Adrenal gland (tissue), 9 donors: ENCODE measurements at regions not wholly inside any gene's neighbourhood (a gene's known extent, or its start where the extent isn't known, plus 50 kb on each side); places are given as distances from the start of the nearest gene placed in this dataset.

ENCODE experiments used
- DNase-seq, 7 donors: peaks; one replicate each; pipeline ENCODE4 v3.0.0-alpha.2; 2019 to 2020
- H3K27ac ChIP-seq, 5 donors: fragments of 200-600 bp; sonication (generic) in 4 of 5; 1 replicate in 3 of 5; 2 replicates in 2 of 5; pipeline versions ENCODE4 v1.5.1 to v1.8.0; 2016 to 2020; ENCODE audit warnings: mild to moderate bottlenecking in 1 of 5
- H3K27me3 ChIP-seq: fragments of 200-600 bp; 2 replicates; pipeline ENCODE4 v1.8.0; 2021
- H3K36me3 ChIP-seq, 2 donors: fragments of 200-600 bp; replicated peaks in 1 of 2; 1 replicate in 1 of 2; 2 replicates in 1 of 2; pipeline versions ENCODE4 v1.5.1 to v1.8.0; 2018 to 2022
- H3K4me1 ChIP-seq, 2 donors: fragments of 200-600 bp; replicated peaks in 1 of 2; 1 replicate in 1 of 2; 2 replicates in 1 of 2; pipeline versions ENCODE4 v1.5.1 to v1.8.0; 2018 to 2021
- H3K4me3 ChIP-seq, 4 donors: fragments of 200-600 bp; sonication (generic) in 3 of 4; one replicate each; pipeline ENCODE4 v1.5.1; 2016 to 2018
- H3K9me3 ChIP-seq, 3 donors: fragments of 200-600 bp; sonication (generic) in 1 of 3; replicated peaks in 1 of 3; 1 replicate in 2 of 3; 2 replicates in 1 of 3; pipeline versions ENCODE4 v1.5.1 to v1.8.0; 2016 to 2021
- POLR2A ChIP-seq, 2 donors: fragments of 450-650 bp; IDR thresholded peaks; one replicate each; pipeline ENCODE4 v1.6.1; 2017; ENCODE audit warnings: antibody characterized with exemption in 2 of 2, mild to moderate bottlenecking in 2 of 2, moderate library complexity in 1 of 2
- WGBS, 4 donors: extraction: QIAGEN DNeasy Blood & Tissue Kit in 2 of 4; methylation state at CpG; one replicate each; pipeline versions ENCODE4 v1.1.5 to v1.1.7; 2013 to 2017; 5-methylcytosine and 5-hydroxymethylcytosine counted together
- intact Hi-C, 2 donors: fragments of 100-400 bp; cut with DNase I; formaldehyde crosslinking; loops; one replicate each; pipeline versions ENCODE4 v1.14.1 to v1.15.0; 2022 to 2023
- TF ChIP-seq, protein P1 (sequence below), 6 experiments: fragments of 450-650 bp in 4 of 6; fragments of 200-600 bp in 2 of 6; sonication (generic) in 1 of 6; IDR thresholded peaks; 1 replicate in 5 of 6; 2 replicates in 1 of 6; pipeline versions ENCODE4 v1.5.1 to v1.8.0; 2016 to 2021; ENCODE audit warnings: antibody characterized with exemption in 6 of 6, mild to moderate bottlenecking in 2 of 6, moderate library complexity in 1 of 6
- donor health status: healthy with polysubstance abuse.
- donor health status: Bipolar disorder and iron deficiency.
- donor health status: DM: yes; HTN: yes; CAD: no.
- donor health status: DM: no; HTN: no; CAD: no.
- donor health status: DM: no; HTN: no; CAD: no.

DNA sequence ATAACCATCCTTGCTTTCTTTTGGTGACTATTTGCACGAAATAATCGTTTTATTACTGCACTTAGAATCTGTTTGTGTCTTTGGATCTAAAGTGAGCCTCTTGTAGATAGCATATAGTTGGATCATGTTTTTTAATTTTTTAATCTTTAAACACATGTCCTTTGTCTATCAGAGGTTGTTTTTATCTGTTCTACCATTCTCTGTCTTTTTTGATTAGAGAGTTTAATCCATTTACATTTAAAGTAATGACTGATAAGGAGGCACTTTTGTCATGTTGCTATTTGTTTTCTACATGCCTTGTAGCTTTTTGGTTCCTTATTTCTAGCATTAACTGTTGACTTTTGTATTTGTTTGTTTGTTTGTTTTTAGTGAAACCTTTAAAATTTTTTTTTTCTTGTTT lies 506.2 kb upstream of the RGS6 start:
- peaks cover 0 to 14% (median 4%) of the 10 kb centered on the region in 3 donors for H3K9me3 ChIP-seq
- no peak overlapping the region for H3K4me3 ChIP-seq
- H3K4me1 ChIP-seq: no peaks in the 10 kb centered on the region
- H3K27ac ChIP-seq: no peak overlapping the region
- DNase-seq: no peak
- no peak for TF ChIP-seq POLR2A (IDR thresholded peaks at IDR 0.05)
- TF ChIP-seq, protein P1, sequence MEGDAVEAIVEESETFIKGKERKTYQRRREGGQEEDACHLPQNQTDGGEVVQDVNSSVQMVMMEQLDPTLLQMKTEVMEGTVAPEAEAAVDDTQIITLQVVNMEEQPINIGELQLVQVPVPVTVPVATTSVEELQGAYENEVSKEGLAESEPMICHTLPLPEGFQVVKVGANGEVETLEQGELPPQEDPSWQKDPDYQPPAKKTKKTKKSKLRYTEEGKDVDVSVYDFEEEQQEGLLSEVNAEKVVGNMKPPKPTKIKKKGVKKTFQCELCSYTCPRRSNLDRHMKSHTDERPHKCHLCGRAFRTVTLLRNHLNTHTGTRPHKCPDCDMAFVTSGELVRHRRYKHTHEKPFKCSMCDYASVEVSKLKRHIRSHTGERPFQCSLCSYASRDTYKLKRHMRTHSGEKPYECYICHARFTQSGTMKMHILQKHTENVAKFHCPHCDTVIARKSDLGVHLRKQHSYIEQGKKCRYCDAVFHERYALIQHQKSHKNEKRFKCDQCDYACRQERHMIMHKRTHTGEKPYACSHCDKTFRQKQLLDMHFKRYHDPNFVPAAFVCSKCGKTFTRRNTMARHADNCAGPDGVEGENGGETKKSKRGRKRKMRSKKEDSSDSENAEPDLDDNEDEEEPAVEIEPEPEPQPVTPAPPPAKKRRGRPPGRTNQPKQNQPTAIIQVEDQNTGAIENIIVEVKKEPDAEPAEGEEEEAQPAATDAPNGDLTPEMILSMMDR (IDR thresholded peaks at IDR 0.05): no peak
- no peaks in the 10 kb centered on the region for H3K27me3 ChIP-seq
- WGBS, 4 donors: 72 to 99% (median 96%) methylated on average over 2 of the region's 2 CpGs
- H3K36me3 ChIP-seq: no peaks in the 10 kb centered on the region
- intact Hi-C loops: no loop called here

DNA sequence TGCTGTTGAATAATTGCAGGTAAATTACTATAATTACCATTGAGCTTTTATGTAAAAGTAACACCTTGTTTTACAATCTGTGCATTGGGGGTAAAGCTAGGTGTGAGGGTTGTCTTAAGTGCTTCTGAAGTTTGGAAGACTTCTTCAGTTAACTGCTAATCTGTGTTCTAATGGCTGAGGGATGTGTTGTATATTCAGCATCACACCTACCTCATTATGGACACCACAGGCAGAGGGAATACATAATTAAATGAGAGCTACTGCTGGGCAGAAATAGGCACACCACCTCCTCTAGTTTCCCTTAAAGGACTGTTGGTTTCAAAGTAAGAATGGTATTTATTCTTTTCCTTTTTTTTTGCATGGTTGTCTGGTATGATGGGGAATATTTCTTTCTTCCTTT lies 502.3 kb upstream of the RGS6 start:
- H3K4me3 ChIP-seq: no peak overlapping the region
- DNase-seq: no peak
- H3K27me3 ChIP-seq: no peaks in the 10 kb centered on the region
- intact Hi-C loops: no loop called here
- TF ChIP-seq, protein P1 (IDR thresholded peaks at IDR 0.05): no peak
- TF ChIP-seq POLR2A (IDR thresholded peaks at IDR 0.05): no peak
- H3K36me3 ChIP-seq: no peaks in the 10 kb centered on the region
- H3K27ac ChIP-seq: no peak overlapping the region
- peaks cover 0 to 8% (median 0%) of the 10 kb centered on the region in 3 donors for H3K9me3 ChIP-seq
- no peaks in the 10 kb centered on the region for H3K4me1 ChIP-seq

DNA sequence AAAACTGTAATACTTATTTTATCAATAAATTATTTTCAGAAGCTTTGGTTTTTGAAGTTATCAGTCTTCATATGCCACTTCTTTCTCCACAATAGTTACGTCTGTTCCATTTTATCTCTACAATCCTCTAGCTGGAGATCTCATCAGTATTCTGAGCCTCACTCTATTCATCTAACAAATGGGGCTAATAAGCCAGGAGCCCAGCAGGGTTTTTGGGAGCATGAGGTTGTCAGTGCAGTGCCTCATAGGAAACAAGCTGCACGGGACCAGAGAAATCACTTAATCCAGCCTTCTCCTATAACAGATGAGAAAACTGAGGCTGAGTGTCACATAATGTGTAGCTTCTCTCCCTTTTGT lies 501.9 kb upstream of the RGS6 start:
- intact Hi-C loops: no loop called here
- Histone ChIP-seq H3K27ac (no peak overlapping the region), H3K27me3 (no peaks in the 10 kb centered on the region), H3K4me3 (no peak overlapping the region), H3K4me1 (no peaks in the 10 kb centered on the region), H3K36me3 (no peaks in the 10 kb centered on the region), H3K9me3 (peaks cover 0 to 8% (median 0%) of the 10 kb centered on the region in 3 donors)
- WGBS, 4 donors: 83 to 91% (median 87%) methylated on average over 2 of the region's 2 CpGs
- no peak for DNase-seq
- TF ChIP-seq POLR2A (IDR thresholded peaks at IDR 0.05): no peak
- TF ChIP-seq, protein P1 (IDR thresholded peaks at IDR 0.05): no peak

DNA sequence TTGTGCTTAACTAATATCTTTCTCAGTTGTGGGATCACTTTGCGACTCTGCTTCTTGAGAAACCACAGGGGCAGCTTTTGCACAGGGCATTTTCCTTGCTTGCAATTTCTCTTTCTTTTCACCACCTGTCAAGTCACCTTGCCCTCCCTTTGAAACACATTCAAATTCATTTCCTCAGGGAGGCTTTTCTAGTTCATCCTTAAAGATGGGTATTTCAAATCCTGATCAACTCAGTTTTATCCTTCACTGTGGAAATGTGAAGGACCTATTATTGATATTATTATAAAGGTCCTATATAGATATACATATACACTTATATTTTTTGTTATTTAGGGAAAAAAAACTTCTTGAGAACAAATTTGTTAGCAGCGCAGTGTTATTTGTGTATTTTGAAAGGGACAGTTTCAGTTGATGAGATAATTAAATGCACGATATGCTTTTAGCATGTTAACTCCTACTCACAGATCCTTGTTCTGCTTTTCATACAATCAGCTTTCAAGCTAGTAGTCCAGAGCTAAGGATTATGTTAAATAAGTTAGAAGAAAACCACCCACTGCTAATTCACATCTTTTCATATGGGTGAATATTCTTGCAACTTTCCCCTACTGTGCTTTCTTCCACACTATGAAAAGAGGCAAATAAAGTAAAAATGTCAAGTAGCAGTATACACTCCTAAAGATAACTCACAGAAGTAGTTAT lies 501.4 kb upstream of the RGS6 start:
- Histone ChIP-seq H3K27me3 (no peaks in the 10 kb centered on the region), H3K4me3 (no peak overlapping the region), H3K9me3 (peaks cover 0 to 3% (median 0%) of the 10 kb centered on the region in 3 donors), H3K27ac (no peak overlapping the region), H3K4me1 (no peaks in the 10 kb centered on the region), H3K36me3 (no peaks in the 10 kb centered on the region)
- intact Hi-C loops: no loop called here
- TF ChIP-seq, protein P1 (IDR thresholded peaks at IDR 0.05): no peak
- no peak for TF ChIP-seq POLR2A (IDR thresholded peaks at IDR 0.05)
- no peak for DNase-seq
- WGBS, 4 donors: 86 to 93% (median 91%) methylated on average over 3 of the region's 3 CpGs
